Activated B cell treated with CpG ODN at 0.5 μM for 24 hours (primary cell): ENCODE measurements at regions not wholly inside any gene's neighbourhood (a gene's known extent, or its start where the extent isn't known, plus 50 kb on each side); places are given as distances from the start of the nearest gene placed in this dataset.
A peak's percentile ranks its signal among the peaks of the same experiment; 100 is the strongest.

Experiments
- ATAC-seq: fragments of 200-7000 bp; cut with Tn5 transposase; one replicate; pipeline ENCODE4 v1.10.0; 2021; ENCODE audit warnings: low read depth, mild to moderate bottlenecking, moderate library complexity
- CTCF ChIA-PET: fragments of 350-600 bp; sonication (Branson Sonifier 250); formaldehyde crosslinking; loops from one replicate; lab custom pipeline; 2021; ENCODE audit warnings: antibody characterized with exemption; lab: Charles Lee
- POLR2A ChIA-PET: fragments of 350-600 bp; sonication (Branson Sonifier 250); formaldehyde crosslinking; loops from one replicate; lab custom pipeline; 2021; ENCODE audit warnings: antibody characterized with exemption; lab: Charles Lee
- DNase-seq: peaks from one replicate; pipeline ENCODE4 v3.0.0; 2022
- H3K27ac Mint-ChIP-seq: one replicate; pipeline ENCODE4 v1.8.0; 2020; ENCODE audit warnings: mixed read lengths
- H3K27me3 Mint-ChIP-seq: one replicate; pipeline ENCODE4 v1.8.0; 2021; ENCODE audit warnings: mixed read lengths
- H3K36me3 Mint-ChIP-seq: one replicate; pipeline ENCODE4 v1.8.0; 2021; ENCODE audit warnings: low read depth, mixed read lengths
- H3K4me1 Mint-ChIP-seq: one replicate; pipeline ENCODE4 v1.8.0; 2021; ENCODE audit warnings: mixed read lengths
- H3K4me3 Mint-ChIP-seq: one replicate; pipeline ENCODE4 v1.8.0; 2020; ENCODE audit warnings: mild to moderate bottlenecking, mixed read lengths
- H3K9me3 Mint-ChIP-seq: one replicate; pipeline ENCODE4 v1.8.0; 2020; ENCODE audit warnings: mixed read lengths
- CTCF ChIP-seq: fragments of 200-600 bp; IDR thresholded peaks from one replicate; pipeline ENCODE4 v1.8.0; 2022; ENCODE audit warnings: antibody characterized with exemption, mild to moderate bottlenecking
- intact Hi-C: fragments of 100-400 bp; cut with micrococcal nuclease; formaldehyde crosslinking; loops from one replicate; pipeline ENCODE4 v1.15.1; 2024

GRCh38 chr2:239464166-239465016 lies 63.6 kb upstream of the HDAC4 start:
- ATAC-seq (no peak), DNase-seq (peak; percentile 13)
- Mint-ChIP-seq H3K27me3 (peaks cover 9% of the 10 kb centered on the region), H3K4me3 (no peak overlapping the region), H3K4me1 (no peaks in the 10 kb centered on the region), H3K36me3 (no peaks in the 10 kb centered on the region), H3K9me3 (no peaks in the 10 kb centered on the region), H3K27ac (no peak overlapping the region)
- TF ChIP-seq CTCF, result no peak
- POLR2A ChIA-PET, result no interaction called here
- CTCF ChIA-PET, result no interaction called here
- intact Hi-C loops, result no loop called here

DNA sequence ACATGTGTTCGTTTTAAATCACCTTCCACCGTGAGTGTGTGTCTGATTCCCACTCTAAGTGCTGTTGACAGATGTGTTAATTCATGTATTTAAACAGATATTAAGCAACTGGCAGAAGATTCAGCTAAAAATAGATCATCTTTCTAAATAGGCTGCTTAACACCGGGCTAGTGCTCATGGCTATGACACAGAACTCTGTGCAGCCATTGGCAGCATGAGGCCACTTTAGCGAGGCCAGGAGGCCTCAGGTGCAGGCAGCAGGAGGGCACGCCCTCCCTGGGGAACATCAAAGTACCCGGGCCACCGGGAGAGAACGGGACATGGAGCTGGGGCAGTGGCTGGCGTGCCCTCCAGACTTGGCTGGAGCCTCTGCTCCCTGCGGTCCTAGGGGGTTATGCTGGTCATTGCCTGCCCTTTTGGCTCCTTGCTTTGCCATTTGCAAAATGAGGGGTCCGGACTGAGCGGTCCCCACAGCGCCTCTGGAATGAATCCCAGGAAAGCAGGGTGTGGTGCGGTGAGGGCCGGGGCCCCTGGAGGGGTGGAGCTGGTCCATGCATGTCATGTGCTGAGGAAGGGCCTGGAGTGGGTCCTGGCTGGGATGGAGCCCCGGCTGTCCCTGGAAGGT lies 62.8 kb upstream of the HDAC4 start:
- TF ChIP-seq CTCF, result no peak
- Mint-ChIP-seq H3K36me3 (no peaks in the 10 kb centered on the region), H3K27ac (no peak overlapping the region), H3K4me3 (no peak overlapping the region), H3K4me1 (no peaks in the 10 kb centered on the region), H3K27me3 (peaks cover 9% of the 10 kb centered on the region), H3K9me3 (no peaks in the 10 kb centered on the region)
- intact Hi-C loops, result no loop called here
- no peak for ATAC-seq
- DNase-seq, result peak; percentile 11
- POLR2A ChIA-PET, result no interaction called here
- CTCF ChIA-PET, result no interaction called here

GRCh38 chr2:239462671-239463506 lies 62.1 kb upstream of the HDAC4 start:
- TF ChIP-seq CTCF, result no peak
- H3K4me3 Mint-ChIP-seq, result no peak overlapping the region
- ATAC-seq (no peak), DNase-seq (peak; percentile 9)
- no peaks in the 10 kb centered on the region for H3K9me3 Mint-ChIP-seq
- no peak overlapping the region for H3K27ac Mint-ChIP-seq
- intact Hi-C loops, result no loop called here
- peaks cover 9% of the 10 kb centered on the region for H3K27me3 Mint-ChIP-seq
- no peaks in the 10 kb centered on the region for H3K36me3 Mint-ChIP-seq
- CTCF ChIA-PET, result no interaction called here
- POLR2A ChIA-PET, result no interaction called here
- H3K4me1 Mint-ChIP-seq, result no peaks in the 10 kb centered on the region

DNA sequence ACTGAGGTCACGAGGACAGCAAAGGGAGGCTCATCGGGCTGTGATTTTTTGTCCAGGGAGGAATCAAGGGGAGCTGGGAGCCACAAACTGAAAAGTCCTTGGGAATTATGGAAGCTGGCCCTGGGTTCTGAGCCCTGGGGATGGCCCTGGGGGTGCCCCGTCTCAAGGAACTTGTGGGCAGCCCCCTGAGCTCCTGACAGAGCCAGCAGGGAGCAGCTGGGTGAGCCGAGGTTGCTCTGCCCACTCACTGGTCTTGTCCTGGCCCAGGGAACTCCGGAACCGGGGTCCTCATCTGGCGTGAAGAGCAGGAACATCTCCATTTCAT lies 61.3 kb upstream of the HDAC4 start:
- CTCF ChIA-PET, result no interaction called here
- H3K36me3 Mint-ChIP-seq, result no peaks in the 10 kb centered on the region
- ATAC-seq, result no peak
- H3K9me3 Mint-ChIP-seq, result no peaks in the 10 kb centered on the region
- H3K27me3 Mint-ChIP-seq, result peaks cover 9% of the 10 kb centered on the region
- no peak overlapping the region for H3K4me3 Mint-ChIP-seq
- H3K4me1 Mint-ChIP-seq, result no peaks in the 10 kb centered on the region
- no peak for DNase-seq
- POLR2A ChIA-PET, result no interaction called here
- no peak overlapping the region for H3K27ac Mint-ChIP-seq
- no peak for TF ChIP-seq CTCF
- intact Hi-C loops, result no loop called here
